Rectal smooth muscle tissue (tissue), 1 donor: ENCODE measurements at regions not wholly inside any gene's neighbourhood (a gene's known extent, or its start where the extent isn't known, plus 50 kb on each side); places are given as distances from the start of the nearest gene placed in this dataset.

Experiments
- H3K27ac ChIP-seq: one replicate; pipeline ENCODE4 v1.7.0; 2013; ENCODE audit warnings: low read depth, low read length, inconsistent platforms
- H3K27me3 ChIP-seq: one replicate; pipeline ENCODE4 v1.7.0; 2013; ENCODE audit warnings: low read length; ENCODE audit not compliant: control insufficient read depth, insufficient read depth
- H3K36me3 ChIP-seq: one replicate; pipeline ENCODE4 v1.7.0; 2013; ENCODE audit warnings: low read length; ENCODE audit not compliant: control insufficient read depth, insufficient read depth
- H3K4me1 ChIP-seq: one replicate; pipeline ENCODE4 v1.7.0; 2013; ENCODE audit warnings: low read length; ENCODE audit not compliant: control insufficient read depth, insufficient read depth
- H3K4me3 ChIP-seq: one replicate; pipeline ENCODE4 v1.7.0; 2013; ENCODE audit warnings: low read length
- H3K9ac ChIP-seq: one replicate; pipeline ENCODE4 v1.7.0; 2013; ENCODE audit warnings: low read length

DNA sequence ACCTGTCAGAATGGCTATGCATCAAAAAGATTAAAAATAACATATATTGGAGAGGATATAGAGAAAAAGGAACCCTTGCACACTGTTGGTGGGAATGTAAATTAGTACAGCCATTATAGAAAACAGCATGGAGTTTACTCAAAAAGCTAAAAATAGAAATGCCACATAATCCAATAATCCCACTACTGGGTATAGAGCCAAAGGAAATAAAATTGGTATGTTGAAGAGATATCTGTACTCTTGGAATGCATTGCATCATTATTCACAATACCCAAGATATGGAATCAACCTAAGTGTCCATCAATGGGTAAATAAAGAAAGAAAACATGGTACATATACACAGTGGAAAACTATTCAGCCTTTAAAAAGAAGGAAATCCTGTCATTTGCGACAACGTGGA lies 77.2 kb downstream of the C1D start:
- H3K36me3 ChIP-seq: no peaks in the 10 kb centered on the region
- H3K9ac ChIP-seq: no peak overlapping the region
- no peaks in the 10 kb centered on the region for H3K27me3 ChIP-seq
- no peaks in the 10 kb centered on the region for H3K4me1 ChIP-seq
- no peak overlapping the region for H3K27ac ChIP-seq
- no peak overlapping the region for H3K4me3 ChIP-seq

DNA sequence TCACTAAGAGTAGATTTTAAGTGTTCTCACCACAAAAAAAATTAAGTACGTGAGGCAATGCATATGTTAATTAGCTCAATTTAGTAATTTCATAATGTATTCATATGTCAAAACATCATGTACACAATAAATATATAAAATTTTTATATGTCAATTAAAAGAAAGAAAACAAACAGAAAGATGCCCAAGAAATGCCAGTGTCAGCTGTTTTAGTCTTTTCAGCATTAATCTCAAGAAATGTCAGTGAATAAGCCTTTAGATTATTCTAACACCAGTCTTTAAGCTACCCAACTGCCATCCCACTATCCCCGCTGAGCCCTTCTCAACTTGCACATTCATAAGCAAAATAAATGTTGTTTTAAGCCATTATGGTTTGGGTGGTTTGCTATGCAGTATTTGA lies 76.5 kb downstream of the C1D start:
- Histone ChIP-seq H3K9ac (no peak overlapping the region), H3K4me3 (no peak overlapping the region), H3K36me3 (no peaks in the 10 kb centered on the region), H3K27me3 (no peaks in the 10 kb centered on the region), H3K4me1 (no peaks in the 10 kb centered on the region), H3K27ac (no peak overlapping the region)
